Stomach (tissue), 8 donors: ENCODE measurements at regions not wholly inside any gene's neighbourhood (a gene's known extent, or its start where the extent isn't known, plus 50 kb on each side); places are given as distances from the start of the nearest gene placed in this dataset.

Experiments used
- DNase-seq, 2 donors: peaks; one replicate each; pipeline versions ENCODE4 v3.0.0 to v3.0.0-alpha.2; 2013 to 2019
- H3K27ac ChIP-seq, 5 donors: fragments of 200-600 bp in 4 of 5; sonication (generic) in 4 of 5; one replicate each; pipeline ENCODE4 v1.5.1; 2013 to 2019; ENCODE audit warnings: mild to moderate bottlenecking in 1 of 5, moderate library complexity in 1 of 5
- H3K27me3 ChIP-seq, 3 donors: fragments of 200-600 bp; sonication (generic); one replicate each; pipeline ENCODE4 v1.5.1; 2017 to 2019; ENCODE audit warnings: mixed run types in 1 of 3
- H3K36me3 ChIP-seq, 4 donors: fragments of 200-600 bp; sonication (generic); 1 replicate in 3 of 4; 2 replicates in 1 of 4; pipeline ENCODE4 v1.5.1; 2016 to 2019
- H3K4me1 ChIP-seq, 4 donors: fragments of 200-600 bp; sonication (generic); one replicate each; pipeline ENCODE4 v1.5.1; 2016 to 2019
- H3K4me3 ChIP-seq, 4 donors: fragments of 200-600 bp; sonication (generic) in 3 of 4; one replicate each; pipeline ENCODE4 v1.5.1; 2016 to 2019; ENCODE audit warnings: mild to moderate bottlenecking in 1 of 4
- H3K9me3 ChIP-seq, 4 donors: fragments of 200-600 bp; sonication (generic); one replicate each; pipeline ENCODE4 v1.5.1; 2016 to 2019
- CTCF ChIP-seq, 7 experiments: fragments of 450-650 bp in 4 of 7; fragments of 200-600 bp in 3 of 7; sonication (generic) in 3 of 7; IDR thresholded peaks; one replicate each; pipeline ENCODE4 v1.5.1; 2016 to 2019; ENCODE audit warnings: antibody characterized with exemption in 7 of 7, control low read depth in 2 of 7, mild to moderate bottlenecking in 1 of 7
- EP300 ChIP-seq: sonication (generic); formaldehyde crosslinking; IDR thresholded peaks from one replicate; pipeline ENCODE4 v1.6.1; 2017; ENCODE audit warnings: antibody characterized with exemption
- POLR2A ChIP-seq, 4 donors: fragments of 450-650 bp; IDR thresholded peaks; one replicate each; pipeline ENCODE4 v1.6.1; 2016; ENCODE audit warnings: antibody characterized with exemption in 4 of 4, control low read depth in 2 of 4, mild to moderate bottlenecking in 1 of 4, moderate library complexity in 1 of 4
- POLR2AphosphoS5 ChIP-seq, 3 donors: sonication (generic); formaldehyde crosslinking; IDR thresholded peaks; one replicate each; pipeline ENCODE4 v1.6.1; 2016; ENCODE audit warnings: antibody characterized with exemption in 3 of 3
- WGBS, 5 donors: extraction: QIAGEN DNeasy Blood & Tissue Kit in 3 of 5; methylation state at CpG; one replicate each; pipeline versions ENCODE4 v1.1.5 to v1.1.7; 2013 to 2018; 5-methylcytosine and 5-hydroxymethylcytosine counted together
- intact Hi-C: fragments of 100-400 bp; cut with DNase I; formaldehyde crosslinking; loops from one replicate; pipeline ENCODE4 v1.15.1; 2023; ENCODE audit warnings: low total_unique reads
- donor health status: healthy with polysubstance abuse.
- donor health status: Bipolar disorder and iron deficiency.
- donor health status: healthy.

- Histone ChIP-seq H3K36me3 (no peaks in the 10 kb centered on the region), H3K4me3 (no peak overlapping the region), H3K9me3 (no peaks in the 10 kb centered on the region), H3K4me1 (peaks cover 5 to 43% (median 26%) of the 10 kb centered on the region in 4 donors), H3K27ac (no peak overlapping the region), H3K27me3 (no peaks in the 10 kb centered on the region)
- intact Hi-C loops: no loop called here
- TF ChIP-seq POLR2AphosphoS5 (IDR thresholded peaks at IDR 0.05) (no peak), CTCF (IDR thresholded peaks at IDR 0.05) (no peak), EP300 (no peak), POLR2A (IDR thresholded peaks at IDR 0.05) (no peak)
- DNase-seq: no peak
- 70 to 83% (median 72%) methylated on average over 4 of the region's 4 CpGs for WGBS, 5 donors
Observed at GRCh38 chr2:64218137-64218802, 74.0 kb upstream of the PELI1 start.

GRCh38 chr2:64219149-64219548, 74.9 kb upstream of the PELI1 start:
- H3K4me3 ChIP-seq: no peak overlapping the region
- no peaks in the 10 kb centered on the region for H3K36me3 ChIP-seq
- TF ChIP-seq CTCF (IDR thresholded peaks at IDR 0.05): no peak
- no peak for TF ChIP-seq POLR2A (IDR thresholded peaks at IDR 0.05)
- no peak for TF ChIP-seq EP300
- TF ChIP-seq POLR2AphosphoS5 (IDR thresholded peaks at IDR 0.05): no peak
- H3K4me1 ChIP-seq: peaks cover 5 to 35% (median 22%) of the 10 kb centered on the region in 4 donors
- no peaks in the 10 kb centered on the region for H3K9me3 ChIP-seq
- peak overlapping the region in 2 of 5 donors; percentile 0 to 58 for H3K27ac ChIP-seq
- intact Hi-C loops: no loop called here
- no peak for DNase-seq
- WGBS, 5 donors: 46 to 88% (median 68%) methylated on average over 2 of the region's 2 CpGs
- H3K27me3 ChIP-seq: no peaks in the 10 kb centered on the region

GRCh38 chr2:64220265-64220664, 76.0 kb upstream of the PELI1 start:
- Histone ChIP-seq H3K9me3 (no peaks in the 10 kb centered on the region), H3K27me3 (no peaks in the 10 kb centered on the region), H3K27ac (peak overlapping the region in 2 of 5 donors; percentile 0 to 58), H3K4me1 (peaks cover 5 to 28% (median 15%) of the 10 kb centered on the region in 4 donors), H3K4me3 (no peak overlapping the region), H3K36me3 (no peaks in the 10 kb centered on the region)
- DNase-seq: no peak
- TF ChIP-seq POLR2A (IDR thresholded peaks at IDR 0.05) (no peak), EP300 (no peak), POLR2AphosphoS5 (IDR thresholded peaks at IDR 0.05) (no peak), CTCF (IDR thresholded peaks at IDR 0.05) (no peak)
- intact Hi-C loops: no loop called here
- 53 to 72% (median 61%) methylated on average over 1 of the region's 1 CpG for WGBS, 5 donors

GRCh38 chr2:64220894-64221617, 76.8 kb upstream of the PELI1 start:
- intact Hi-C loops: no loop called here
- 62 to 69% (median 63%) methylated on average over 4 of the region's 4 CpGs for WGBS, 5 donors
- DNase-seq: peak in 1 of 2 donors; percentile 61
- H3K4me3 ChIP-seq: no peak overlapping the region
- H3K27me3 ChIP-seq: no peaks in the 10 kb centered on the region
- H3K36me3 ChIP-seq: no peaks in the 10 kb centered on the region
- H3K4me1 ChIP-seq: peaks cover 5 to 28% (median 15%) of the 10 kb centered on the region in 4 donors
- TF ChIP-seq POLR2AphosphoS5 (IDR thresholded peaks at IDR 0.05): no peak
- no peak for TF ChIP-seq EP300
- no peak for TF ChIP-seq CTCF (IDR thresholded peaks at IDR 0.05)
- TF ChIP-seq POLR2A (IDR thresholded peaks at IDR 0.05): no peak
- H3K9me3 ChIP-seq: no peaks in the 10 kb centered on the region
- peak overlapping the region in 1 of 5 donors; percentile 58 for H3K27ac ChIP-seq
